H1 (cell line): ENCODE measurements at regions not wholly inside any gene's neighbourhood (a gene's known extent, or its start where the extent isn't known, plus 50 kb on each side); places are given as distances from the start of the nearest gene placed in this dataset.

Source experiments
- CTCF ChIA-PET: fragments of 300-600 bp; sonication (Branson Sonifier 250); formaldehyde crosslinking; loops from one replicate; lab custom pipeline; 2021; ENCODE audit not compliant: partially characterized antibody; lab: Charles Lee
- POLR2A ChIA-PET: fragments of 300-600 bp; sonication (Branson Sonifier 250); formaldehyde crosslinking; loops from one replicate; lab custom pipeline; 2021; ENCODE audit warnings: inconsistent platforms; ENCODE audit not compliant: partially characterized antibody; lab: Charles Lee
- DNase-seq, 2 experiments: peaks; one replicate each; pipeline versions ENCODE4 v3.0.0 to v3.0.0-alpha.2; 2010 to 2022; ENCODE audit warnings: low spot score in 2 of 2, low read depth in 1 of 2, mixed read lengths in 1 of 2
- FAIRE-seq: peaks from 2 replicates; lab custom pipeline; 2011; peaks lifted over from hg19 to GRCh38; lab: Jason Lieb, UNC
- H2AFZ ChIP-seq: 2 replicates; pipeline ENCODE4 v1.8.1; 2012; ENCODE audit warnings: low read length, inconsistent platforms
- H2AK5ac ChIP-seq: 2 replicates; pipeline ENCODE4 v1.6.1; 2013; ENCODE audit warnings: low read depth, low read length
- H2BK120ac ChIP-seq: replicated peaks from 2 replicates; pipeline ENCODE3; 2013; ENCODE audit warnings: low read depth, low read length, inconsistent platforms
- H2BK12ac ChIP-seq: 2 replicates; pipeline ENCODE4 v1.6.1; 2013; ENCODE audit warnings: low read depth, low read length
- H2BK15ac ChIP-seq: 2 replicates; pipeline ENCODE4 v1.6.1; 2013; ENCODE audit warnings: low read length
- H2BK20ac ChIP-seq: 2 replicates; pipeline ENCODE4 v1.6.1; 2013; ENCODE audit warnings: low read length
- H2BK5ac ChIP-seq: 2 replicates; pipeline ENCODE4 v1.6.1; 2013; ENCODE audit warnings: low read depth, low read length
- H3K14ac ChIP-seq: 2 replicates; pipeline ENCODE4 v1.6.1; 2013; ENCODE audit warnings: inconsistent platforms; ENCODE audit not compliant: insufficient read length
- H3K18ac ChIP-seq: 2 replicates; pipeline ENCODE4 v1.6.1; 2013; ENCODE audit warnings: low read length; ENCODE audit errors: extremely low read depth
- H3K23ac ChIP-seq: 2 replicates; pipeline ENCODE4 v1.6.1; 2013; ENCODE audit warnings: inconsistent platforms; ENCODE audit not compliant: insufficient read length
- H3K23me2 ChIP-seq: 2 replicates; pipeline ENCODE4 v1.6.1; 2013; ENCODE audit warnings: low read depth, low read length
- H3K27ac ChIP-seq: 2 replicates; pipeline ENCODE4 v1.6.1; 2011; ENCODE audit warnings: low read depth, low read length, inconsistent platforms
- H3K27me3 ChIP-seq, 4 experiments: replicated peaks in 1 of 4; 1 replicate in 1 of 4; 2 replicates in 3 of 4; pipeline versions ENCODE4 v1.6.1 to v1.8.1; 2011 to 2013; ENCODE audit warnings: low read length in 3 of 4, mild to moderate bottlenecking in 3 of 4, inconsistent platforms in 2 of 4, mixed read lengths in 2 of 4, moderate library complexity in 1 of 4; ENCODE audit not compliant: control insufficient read depth in 3 of 4, insufficient read depth in 3 of 4; ENCODE audit errors: extremely low read depth in 1 of 4
- H3K36me3 ChIP-seq, 4 experiments: 2 replicates each; pipeline versions ENCODE4 v1.6.1 to v1.8.1; 2011 to 2013; ENCODE audit warnings: mild to moderate bottlenecking in 4 of 4, low read length in 3 of 4, moderate library complexity in 2 of 4, control low read depth in 1 of 4, inconsistent platforms in 1 of 4; ENCODE audit not compliant: insufficient read depth in 4 of 4, control insufficient read depth in 2 of 4
- H3K4ac ChIP-seq: replicated peaks from 2 replicates; pipeline ENCODE3; 2013; ENCODE audit warnings: low read length, low read depth, mixed read lengths, inconsistent platforms; ENCODE audit not compliant: insufficient read length
- H3K4me1 ChIP-seq, 4 experiments: replicated peaks in 1 of 4; 1 replicate in 1 of 4; 2 replicates in 3 of 4; pipeline versions ENCODE4 v1.6.1 to v1.8.1; 2011 to 2013; ENCODE audit warnings: low read length in 3 of 4, inconsistent platforms in 2 of 4, mixed read lengths in 1 of 4; ENCODE audit not compliant: insufficient read depth in 4 of 4, control insufficient read depth in 3 of 4
- H3K4me2 ChIP-seq, 2 experiments: 2 replicates each; pipeline versions ENCODE4 v1.6.1 to v1.8.1; 2011 to 2013; ENCODE audit warnings: low read depth in 2 of 2, low read length in 2 of 2, control low read depth in 1 of 2, inconsistent platforms in 1 of 2, mild to moderate bottlenecking in 1 of 2; ENCODE audit not compliant: insufficient read depth in 1 of 2
- H3K4me3 ChIP-seq, 4 experiments: fragments of 200-600, 300-600 bp in 1 of 4; sonication (generic), shearing (Covaris generic), sonication (Bioruptor Twin) in 1 of 4; 2 replicates each; pipeline versions ENCODE4 v1.5.1 to v1.8.1; 2011 to 2016; ENCODE audit warnings: low read length in 4 of 4, low read depth in 3 of 4, control low read depth in 2 of 4, inconsistent platforms in 2 of 4, mild to moderate bottlenecking in 2 of 4, mixed read lengths in 1 of 4, moderate library complexity in 1 of 4; ENCODE audit not compliant: insufficient read depth in 2 of 4; ENCODE audit errors: extremely low read depth in 1 of 4
- H3K56ac ChIP-seq: replicated peaks from 2 replicates; pipeline ENCODE3; 2013; ENCODE audit warnings: low read depth, mild to moderate bottlenecking, mixed read lengths, low read length, inconsistent platforms; ENCODE audit not compliant: insufficient read length
- H3K79me1 ChIP-seq: 2 replicates; pipeline ENCODE4 v1.6.1; 2013; ENCODE audit warnings: low read depth, low read length, control low read depth
- H3K79me2 ChIP-seq, 2 experiments: 2 replicates each; pipeline versions ENCODE4 v1.6.1 to v1.8.1; 2012 to 2013; ENCODE audit warnings: low read length in 2 of 2, mild to moderate bottlenecking in 2 of 2, inconsistent platforms in 1 of 2; ENCODE audit not compliant: insufficient read depth in 2 of 2, control insufficient read depth in 1 of 2
- H3K9ac ChIP-seq, 4 experiments: replicated peaks in 1 of 4; 1 replicate in 1 of 4; 2 replicates in 3 of 4; pipeline versions ENCODE4 v1.6.1 to v1.8.1; 2011 to 2013; ENCODE audit warnings: low read depth in 3 of 4, low read length in 3 of 4, control low read depth in 2 of 4, mild to moderate bottlenecking in 2 of 4, moderate library complexity in 2 of 4, inconsistent platforms in 1 of 4; ENCODE audit errors: extremely low read depth in 1 of 4
- H3K9me3 ChIP-seq, 2 experiments: 2 replicates each; pipeline versions ENCODE4 v1.6.1 to v1.8.1; 2012 to 2013; ENCODE audit warnings: mild to moderate bottlenecking in 2 of 2, moderate library complexity in 2 of 2, control low read depth in 1 of 2, inconsistent platforms in 1 of 2, low read depth in 1 of 2, low read length in 1 of 2, mixed read lengths in 1 of 2; ENCODE audit not compliant: insufficient read depth in 2 of 2
- H4K20me1 ChIP-seq, 2 experiments: replicated peaks in 1 of 2; 2 replicates each; pipeline versions ENCODE3 to v1.8.1; 2011 to 2013; ENCODE audit warnings: inconsistent platforms in 2 of 2, low read length in 2 of 2, mild to moderate bottlenecking in 1 of 2; ENCODE audit not compliant: insufficient read depth in 2 of 2, control insufficient read depth in 1 of 2
- H4K5ac ChIP-seq: 2 replicates; pipeline ENCODE4 v1.6.1; 2013; ENCODE audit warnings: low read length, low read depth, mixed read lengths, inconsistent platforms; ENCODE audit not compliant: insufficient read length
- H4K8ac ChIP-seq: 2 replicates; pipeline ENCODE4 v1.8.0; 2013; ENCODE audit warnings: mild to moderate bottlenecking, moderate library complexity, low read length, inconsistent platforms; ENCODE audit not compliant: insufficient read depth; ENCODE audit errors: extremely low read depth
- H4K91ac ChIP-seq: replicated peaks from 2 replicates; pipeline ENCODE3; 2013; ENCODE audit warnings: low read length, mixed read lengths, inconsistent platforms; ENCODE audit not compliant: insufficient read length
- ASH2L ChIP-seq: fragments of 200-600, 300-600 bp; sonication (generic); IDR thresholded peaks from one replicate; pipeline ENCODE4 v1.7.1; 2017; ENCODE audit warnings: low read length
- ATF2 ChIP-seq: IDR thresholded peaks from 2 replicates; pipeline ENCODE4 v1.6.1; 2012; ENCODE audit warnings: low read length, inconsistent platforms
- BCL11A ChIP-seq, 2 experiments: IDR thresholded peaks; one replicate each; pipeline ENCODE4 v1.6.1; 2011; ENCODE audit warnings: low read depth in 2 of 2, low read length in 2 of 2, mild to moderate bottlenecking in 2 of 2
- EP300 ChIP-seq, 2 experiments: IDR thresholded peaks; 1 replicate in 1 of 2; 2 replicates in 1 of 2; pipeline ENCODE4 v1.6.1; 2011 to 2012; ENCODE audit warnings: low read depth in 2 of 2, low read length in 2 of 2, mild to moderate bottlenecking in 2 of 2, borderline replicate concordance in 1 of 2, inconsistent platforms in 1 of 2, moderate library complexity in 1 of 2
- GTF2F1 ChIP-seq: IDR thresholded peaks from 2 replicates; pipeline ENCODE4 v1.6.1; 2012; ENCODE audit warnings: low read depth, low read length, improper control_type of control experiment, borderline replicate concordance
- NANOG ChIP-seq: IDR thresholded peaks from 2 replicates; pipeline ENCODE4 v1.6.1; 2011; ENCODE audit warnings: low read length, low read depth, mild to moderate bottlenecking, inconsistent platforms; ENCODE audit not compliant: insufficient read depth, poor library complexity, severe bottlenecking
- PHF8 ChIP-seq: fragments of 200-600 bp; sonication (generic); conservative IDR thresholded peaks from 2 replicates; pipeline ENCODE4 v1.7.1; 2012; ENCODE audit warnings: low read depth, mild to moderate bottlenecking, inconsistent platforms, low read length, moderate library complexity
- RXRA ChIP-seq: IDR thresholded peaks from 2 replicates; pipeline ENCODE4 v1.6.1; 2011; ENCODE audit warnings: low read depth, mild to moderate bottlenecking, low read length, moderate library complexity; ENCODE audit not compliant: insufficient read depth
- SAP30 ChIP-seq: fragments of 300-600 bp; sonication (generic); IDR thresholded peaks from 2 replicates; pipeline ENCODE4 v1.7.1; 2012; ENCODE audit warnings: low read length, moderate library complexity, mild to moderate bottlenecking, inconsistent platforms; ENCODE audit not compliant: insufficient read depth, insufficient replicate concordance
- SIN3A ChIP-seq, 2 experiments: IDR thresholded peaks in 1 of 2; conservative IDR thresholded peaks in 1 of 2; 2 replicates each; pipeline ENCODE4 v1.6.1; 2011 to 2012; ENCODE audit warnings: low read length in 2 of 2, improper control_type of control experiment in 1 of 2, low read depth in 1 of 2, mild to moderate bottlenecking in 1 of 2
- SIRT6 ChIP-seq: IDR thresholded peaks from one replicate; pipeline ENCODE4 v1.7.1; 2012; ENCODE audit warnings: low read length, inconsistent platforms
- SIX5 ChIP-seq: IDR thresholded peaks from 2 replicates; pipeline ENCODE4 v1.6.1; 2011; ENCODE audit warnings: mild to moderate bottlenecking, low read depth, low read length
- WGBS, 2 experiments: shearing (Covaris generic) in 1 of 2; methylation state at CpG; one replicate each; pipeline versions ENCODE4 v1.1.6 to v1.1.7; 2013 to 2015; ENCODE audit warnings: low lambda C conversion rate in 2 of 2, mixed read lengths in 2 of 2, inconsistent platforms in 1 of 2, low coverage in 1 of 2, missing lambda C conversion rate in 1 of 2; ENCODE audit not compliant: insufficient replicate concordance in 2 of 2, insufficient coverage in 1 of 2, insufficient read length in 1 of 2; ENCODE audit errors: extremely low coverage in 1 of 2, missing lambda C conversion rate in 1 of 2; 5-methylcytosine and 5-hydroxymethylcytosine counted together

DNA sequence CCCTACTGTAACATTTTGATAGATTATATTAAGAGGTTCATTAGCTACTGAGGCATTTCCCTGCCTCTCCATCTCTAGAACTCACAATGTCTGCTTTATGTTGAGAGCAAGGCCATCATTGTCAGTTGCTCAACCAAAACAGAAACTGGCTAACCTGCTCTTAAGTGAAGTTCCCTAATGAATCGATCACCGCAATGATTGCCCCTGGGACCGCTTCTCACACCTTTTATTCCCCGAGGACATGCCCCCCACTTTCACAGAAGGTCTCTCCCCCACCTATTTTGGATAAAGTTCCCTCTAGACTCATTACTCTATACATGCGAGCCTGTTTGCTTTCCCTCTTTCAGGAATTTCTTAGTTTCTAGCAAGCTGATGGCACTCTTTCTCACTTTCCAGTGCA lies 108.8 kb downstream of the FAM217A start:
- H2BK12ac ChIP-seq = no peak overlapping the region
- no peak overlapping the region for H4K91ac ChIP-seq
- no peak overlapping the region for H2BK15ac ChIP-seq
- no peak for DNase-seq
- FAIRE-seq = no peak
- H4K8ac ChIP-seq = no peak overlapping the region
- H3K27me3 ChIP-seq = no peaks in the 10 kb centered on the region
- peaks cover 0 to 3% (median 0%) of the 10 kb centered on the region in 4 experiments; a peak in 1 of 7 replicates for H3K4me1 ChIP-seq
- no peak overlapping the region for H3K14ac ChIP-seq
- no peak overlapping the region for H3K4me2 ChIP-seq
- H3K18ac ChIP-seq = no peak overlapping the region
- no peak overlapping the region for H3K4ac ChIP-seq
- no peak overlapping the region for H2BK20ac ChIP-seq
- no peak overlapping the region for H4K5ac ChIP-seq
- no peak overlapping the region for H3K27ac ChIP-seq
- no peak overlapping the region for H2AK5ac ChIP-seq
- no peak overlapping the region for H3K4me3 ChIP-seq
- 100% methylated on average over 5 of the region's 5 CpGs; no CpG with 5 or more reads in 1 of the 2 experiments for WGBS, 2 experiments
- no peaks in the 10 kb centered on the region for H3K23me2 ChIP-seq
- no peak overlapping the region for H2BK120ac ChIP-seq
- H2BK5ac ChIP-seq = no peak overlapping the region
- no peak overlapping the region for H2AFZ ChIP-seq
- CTCF ChIA-PET = interaction anchor here (1.3 to 4.2 kb wide), 4 partner anchors 8 to 221 kb away, joined by 3 to 24 read pairs (median 4); no protein-coding TSS in a partner anchor
- H3K56ac ChIP-seq = no peak overlapping the region
- H3K9me3 ChIP-seq = no peaks in the 10 kb centered on the region
- no peak overlapping the region for H3K23ac ChIP-seq
- H3K79me1 ChIP-seq = no peaks in the 10 kb centered on the region
- H3K36me3 ChIP-seq = no peaks in the 10 kb centered on the region
- H3K9ac ChIP-seq = no peak overlapping the region
- POLR2A ChIA-PET = no interaction called here
- H3K79me2 ChIP-seq = no peaks in the 10 kb centered on the region
- H4K20me1 ChIP-seq = no peaks in the 10 kb centered on the region
- no peak for TF ChIP-seq SIX5
- TF ChIP-seq SIN3A (conservative IDR thresholded peaks at IDR 0.05 in 1 of 2, IDR thresholded peaks at IDR 0.05 in 1 of 2; ENCODE audit: low read depth in 1 of 2, low read length in 2 of 2) = no peak
- TF ChIP-seq BCL11A (IDR thresholded peaks at IDR 0.05; ENCODE audit: low read depth in 2 of 2, low read length in 2 of 2) = no peak
- TF ChIP-seq SIRT6 = no peak
- no peak for TF ChIP-seq GTF2F1
- no peak for TF ChIP-seq SAP30
- no peak for TF ChIP-seq NANOG
- TF ChIP-seq EP300 (IDR thresholded peaks at IDR 0.05; ENCODE audit: borderline replicate concordance in 1 of 2, low read depth in 2 of 2, low read length in 2 of 2) = no peak
- no peak for TF ChIP-seq PHF8
- TF ChIP-seq RXRA = no peak
- no peak for TF ChIP-seq ASH2L
- TF ChIP-seq ATF2 = no peak
